ENCODE measurements at regions not wholly inside any gene's neighbourhood (a gene's known extent, or its start where the extent isn't known, plus 50 kb on each side); places are given as distances from the start of the nearest gene placed in this dataset.

GRCh38 chr3:11096266-11097139, 57.8 kb upstream of the HRH1 start:
- intact Hi-C loops (cut with micrococcal nuclease) = no loop called here
- Mint-ChIP-seq H3K9me3 (peaks cover 0 to 4% (median 0%) of the 10 kb centered on the region in 11 donors), H3K4me3 (peak overlapping the region in 4 of 10 donors; percentile 4 to 45 (median 23)), H3K36me3 (no peaks in the 10 kb centered on the region), H3K4me1 (peaks cover 0 to 16% (median 4%) of the 10 kb centered on the region in 7 donors), H3K27ac (no peak overlapping the region), H3K27me3 (peaks cover 0 to 10% (median under 1%) of the 10 kb centered on the region in 5 donors)
- Histone ChIP-seq H3K36me3 (ENCODE audit: control insufficient read depth in 2 of 3, insufficient read depth in 3 of 3, low read length in 3 of 3) (no peaks in the 10 kb centered on the region), H3K27ac (ENCODE audit: low read depth, low read length) (no peak overlapping the region), H3K4me3 (ENCODE audit: low read length) (no peak overlapping the region), H3K9me3 (ENCODE audit: control insufficient read depth in 2 of 3, low read length in 3 of 3) (no peaks in the 10 kb centered on the region), H3K27me3 (ENCODE audit: control insufficient read depth in 2 of 2, insufficient read depth in 2 of 2, low read length in 2 of 2) (no peaks in the 10 kb centered on the region), H3K4me1 (ENCODE audit: control insufficient read depth in 2 of 2, insufficient read depth in 2 of 2, low read length in 2 of 2) (no peaks in the 10 kb centered on the region)
- ChIA-PET POLR2A (no interaction called here), CTCF (no interaction called here)
- DNase-seq (peak in 1 of 9 donors; percentile 73), ATAC-seq (peak; percentile 69)

GRCh38 chr3:11099306-11099705, 55.0 kb upstream of the HRH1 start:
- Mint-ChIP-seq H3K4me1 (peaks cover 0 to 16% (median 4%) of the 10 kb centered on the region in 7 donors), H3K36me3 (peaks cover 0 to 6% (median 0%) of the 10 kb centered on the region in 5 donors), H3K4me3 (no peak overlapping the region), H3K9me3 (peaks cover 0 to 27% (median 8%) of the 10 kb centered on the region in 11 donors), H3K27me3 (peaks cover 0 to 14% (median 7%) of the 10 kb centered on the region in 5 donors), H3K27ac (no peak overlapping the region)
- intact Hi-C loops (cut with micrococcal nuclease) = no loop called here
- no peaks in the 10 kb centered on the region for H3K36me3 ChIP-seq (ENCODE audit: control insufficient read depth in 2 of 3, insufficient read depth in 3 of 3, low read length in 3 of 3)
- no peaks in the 10 kb centered on the region for H3K27me3 ChIP-seq (ENCODE audit: control insufficient read depth in 2 of 2, insufficient read depth in 2 of 2, low read length in 2 of 2)
- no peak for ATAC-seq
- H3K9me3 ChIP-seq (ENCODE audit: control insufficient read depth in 2 of 3, low read length in 3 of 3) = no peaks in the 10 kb centered on the region
- H3K27ac ChIP-seq (ENCODE audit: low read depth, low read length) = no peak overlapping the region
- POLR2A ChIA-PET = no interaction called here
- no peaks in the 10 kb centered on the region for H3K4me1 ChIP-seq (ENCODE audit: control insufficient read depth in 2 of 2, insufficient read depth in 2 of 2, low read length in 2 of 2)
- DNase-seq = no peak
- H3K4me3 ChIP-seq (ENCODE audit: low read length) = no peak overlapping the region
- CTCF ChIA-PET = interaction anchor here (0.7 kb wide), 1 partner anchor 8 kb away, joined by 4 read pairs; no protein-coding TSS in a partner anchor
